OCI-LY3 (cell line): ENCODE measurements at regions not wholly inside any gene's neighbourhood (a gene's known extent, or its start where the extent isn't known, plus 50 kb on each side); places are given as distances from the start of the nearest gene placed in this dataset.
A peak's percentile ranks its signal among the peaks of the same experiment; 100 is the strongest.

ENCODE experiments used
- H2AFZ ChIP-seq: fragments of 200-600, 300-600 bp; shearing (Covaris generic); 2 replicates; pipeline ENCODE4 v1.6.0; 2014; ENCODE audit warnings: antibody characterized with exemption, low read depth, low read length
- H3K27ac ChIP-seq: fragments of 200-600, 300-600 bp; sonication (generic); 2 replicates; pipeline ENCODE4 v1.5.1; 2014; ENCODE audit warnings: mild to moderate bottlenecking, low read length, moderate library complexity, mixed read lengths
- H3K27me3 ChIP-seq: fragments of 200-600, 300-600 bp; sonication (generic); 2 replicates; pipeline ENCODE4 v1.6.1; 2014; ENCODE audit warnings: low read depth, low read length, mixed read lengths
- H3K36me3 ChIP-seq: fragments of 200-600, 300-600 bp; sonication (generic); replicated peaks from 2 replicates; pipeline ENCODE3; 2014; ENCODE audit warnings: low read depth, low read length, mixed read lengths
- H3K4me1 ChIP-seq: fragments of 300-600, 200-600 bp; sonication (generic); 2 replicates; pipeline ENCODE4 v1.6.1; 2014; ENCODE audit warnings: low read length, mixed read lengths
- H3K4me2 ChIP-seq: fragments of 200-600, 300-600 bp; sonication (generic); 2 replicates; pipeline ENCODE4 v1.6.1; 2014; ENCODE audit warnings: low read length, mixed read lengths
- H3K4me3 ChIP-seq: fragments of 300-600, 200-600 bp; sonication (generic); 2 replicates; pipeline ENCODE4 v1.5.1; 2014; ENCODE audit warnings: antibody characterized with exemption, mild to moderate bottlenecking, low read length, moderate library complexity
- H3K79me2 ChIP-seq: fragments of 300-600, 200-600 bp; shearing (Covaris generic); 2 replicates; pipeline ENCODE4 v1.6.1; 2014; ENCODE audit warnings: mild to moderate bottlenecking, low read length, mixed read lengths
- H3K9ac ChIP-seq: fragments of 300-600, 200-600 bp; shearing (Covaris generic); 2 replicates; pipeline ENCODE4 v1.6.0; 2014; ENCODE audit warnings: mild to moderate bottlenecking, low read length, moderate library complexity
- H3K9me3 ChIP-seq: fragments of 200-600, 300-600 bp; shearing (Covaris generic); 2 replicates; pipeline ENCODE4 v1.6.1; 2014; ENCODE audit warnings: low read length, mixed read lengths; ENCODE audit not compliant: insufficient read depth
- H4K20me1 ChIP-seq: fragments of 200-600, 300-600 bp; sonication (generic); 2 replicates; pipeline ENCODE4 v1.6.1; 2016; ENCODE audit warnings: low read length, mixed read lengths; ENCODE audit not compliant: insufficient read depth
- EZH2phosphoT487 ChIP-seq: fragments of 200-600 bp; shearing (Covaris generic); IDR thresholded peaks from 2 replicates; pipeline ENCODE4 v1.6.1; 2018; ENCODE audit warnings: antibody characterized with exemption, mixed run types, low read depth
- TF ChIP-seq, protein P1 (sequence below): fragments of 200-600, 300-600 bp; sonication (generic); IDR thresholded peaks from 2 replicates; pipeline ENCODE4 v1.5.1; 2014; ENCODE audit warnings: antibody characterized with exemption, low read length, low read depth

DNA sequence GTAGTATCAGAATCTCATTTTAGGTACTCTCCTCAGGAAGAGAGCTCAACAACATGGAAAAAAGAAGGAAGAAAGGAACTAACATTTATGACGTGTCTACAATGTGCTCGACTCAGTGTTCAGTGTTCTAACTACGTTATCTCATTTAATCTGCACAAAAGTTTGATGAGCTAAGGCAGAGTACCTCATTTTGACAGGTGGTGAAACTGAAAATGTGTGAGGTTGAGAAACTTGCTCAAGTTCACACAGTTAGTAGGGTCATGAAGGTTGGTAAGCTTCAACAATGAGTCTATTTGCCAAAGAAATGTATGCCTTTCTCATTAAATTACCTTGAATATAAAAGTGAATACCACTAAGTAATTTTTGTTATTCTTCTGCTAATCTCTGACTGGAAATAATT is 165.1 kb downstream of the CAAP1 start:
- H3K9ac ChIP-seq: no peak overlapping the region
- no peak overlapping the region for H3K4me2 ChIP-seq
- no peaks in the 10 kb centered on the region for H3K9me3 ChIP-seq
- no peaks in the 10 kb centered on the region for H3K36me3 ChIP-seq
- H3K27ac ChIP-seq: no peak overlapping the region
- H3K4me1 ChIP-seq: no peaks in the 10 kb centered on the region; the same call in 1 of the 2 replicates
- no peaks in the 10 kb centered on the region for H3K27me3 ChIP-seq
- no peak overlapping the region for H3K4me3 ChIP-seq
- no peak overlapping the region for H2AFZ ChIP-seq
- H4K20me1 ChIP-seq: no peaks in the 10 kb centered on the region
- H3K79me2 ChIP-seq: no peaks in the 10 kb centered on the region
- TF ChIP-seq, protein P1, sequence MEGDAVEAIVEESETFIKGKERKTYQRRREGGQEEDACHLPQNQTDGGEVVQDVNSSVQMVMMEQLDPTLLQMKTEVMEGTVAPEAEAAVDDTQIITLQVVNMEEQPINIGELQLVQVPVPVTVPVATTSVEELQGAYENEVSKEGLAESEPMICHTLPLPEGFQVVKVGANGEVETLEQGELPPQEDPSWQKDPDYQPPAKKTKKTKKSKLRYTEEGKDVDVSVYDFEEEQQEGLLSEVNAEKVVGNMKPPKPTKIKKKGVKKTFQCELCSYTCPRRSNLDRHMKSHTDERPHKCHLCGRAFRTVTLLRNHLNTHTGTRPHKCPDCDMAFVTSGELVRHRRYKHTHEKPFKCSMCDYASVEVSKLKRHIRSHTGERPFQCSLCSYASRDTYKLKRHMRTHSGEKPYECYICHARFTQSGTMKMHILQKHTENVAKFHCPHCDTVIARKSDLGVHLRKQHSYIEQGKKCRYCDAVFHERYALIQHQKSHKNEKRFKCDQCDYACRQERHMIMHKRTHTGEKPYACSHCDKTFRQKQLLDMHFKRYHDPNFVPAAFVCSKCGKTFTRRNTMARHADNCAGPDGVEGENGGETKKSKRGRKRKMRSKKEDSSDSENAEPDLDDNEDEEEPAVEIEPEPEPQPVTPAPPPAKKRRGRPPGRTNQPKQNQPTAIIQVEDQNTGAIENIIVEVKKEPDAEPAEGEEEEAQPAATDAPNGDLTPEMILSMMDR: no peak
- no peak for TF ChIP-seq EZH2phosphoT487

DNA sequence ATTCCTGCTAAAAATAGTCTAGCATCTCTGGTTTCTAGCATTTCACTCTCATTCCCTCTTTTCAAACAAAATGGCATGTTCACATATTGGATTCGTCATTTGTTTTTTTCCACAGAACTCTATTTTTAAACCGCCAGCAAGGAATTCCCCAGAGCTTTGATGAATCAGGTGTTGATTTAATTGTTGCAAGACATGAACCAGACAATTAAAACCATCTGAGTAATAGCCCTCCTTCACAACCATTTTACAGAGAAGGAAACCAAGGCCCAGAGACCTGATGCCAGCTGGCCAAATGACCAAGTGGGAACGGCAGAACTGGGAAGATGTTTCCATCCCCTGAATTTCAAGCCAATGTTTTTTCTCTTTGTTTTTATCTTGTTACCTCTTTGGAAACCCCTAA is 167.0 kb downstream of the CAAP1 start:
- Histone ChIP-seq H3K27ac (no peak overlapping the region), H3K9ac (no peak overlapping the region), H3K4me1 (no peaks in the 10 kb centered on the region; the same call in 1 of the 2 replicates), H3K4me3 (no peak overlapping the region), H3K79me2 (no peaks in the 10 kb centered on the region), H3K36me3 (no peaks in the 10 kb centered on the region), H4K20me1 (no peaks in the 10 kb centered on the region), H2AFZ (no peak overlapping the region), H3K4me2 (no peak overlapping the region), H3K9me3 (no peaks in the 10 kb centered on the region), H3K27me3 (no peaks in the 10 kb centered on the region; the same call in 1 of the 2 replicates)
- TF ChIP-seq EZH2phosphoT487: no peak
- TF ChIP-seq, protein P1: no peak

DNA sequence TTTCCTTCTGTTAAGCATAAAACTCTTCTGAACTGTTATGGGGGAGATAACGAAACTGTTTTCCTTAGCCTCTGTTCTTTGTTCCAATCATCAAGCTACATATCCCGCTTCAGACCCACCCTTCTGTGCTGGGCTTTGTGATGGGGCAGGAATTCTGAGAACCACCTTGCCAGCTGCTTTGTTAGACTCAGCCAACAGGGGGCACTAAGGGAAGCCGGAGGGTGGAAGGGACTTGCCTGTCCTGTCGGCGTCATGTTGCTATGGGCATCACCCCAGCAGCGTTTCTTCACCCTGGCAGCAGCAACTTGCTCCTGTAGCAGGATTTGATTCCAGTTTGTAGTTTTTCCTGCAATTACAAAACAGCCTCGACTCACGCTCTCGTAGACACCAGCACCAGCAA is 169.1 kb downstream of the CAAP1 start:
- no peaks in the 10 kb centered on the region for H3K36me3 ChIP-seq
- H3K9me3 ChIP-seq: no peaks in the 10 kb centered on the region
- H3K4me1 ChIP-seq: no peaks in the 10 kb centered on the region; the same call in 1 of the 2 replicates
- H2AFZ ChIP-seq: no peak overlapping the region; the same call in 1 of the 2 replicates
- no peak for TF ChIP-seq EZH2phosphoT487
- TF ChIP-seq, protein P1: peak; percentile 61
- no peak overlapping the region for H3K27ac ChIP-seq
- no peaks in the 10 kb centered on the region for H3K79me2 ChIP-seq
- H3K9ac ChIP-seq: no peak overlapping the region
- no peak overlapping the region for H3K4me3 ChIP-seq
- no peaks in the 10 kb centered on the region for H4K20me1 ChIP-seq
- H3K27me3 ChIP-seq: no peaks in the 10 kb centered on the region; the same call in 1 of the 2 replicates
- peak overlapping the region; percentile 41 for H3K4me2 ChIP-seq

DNA sequence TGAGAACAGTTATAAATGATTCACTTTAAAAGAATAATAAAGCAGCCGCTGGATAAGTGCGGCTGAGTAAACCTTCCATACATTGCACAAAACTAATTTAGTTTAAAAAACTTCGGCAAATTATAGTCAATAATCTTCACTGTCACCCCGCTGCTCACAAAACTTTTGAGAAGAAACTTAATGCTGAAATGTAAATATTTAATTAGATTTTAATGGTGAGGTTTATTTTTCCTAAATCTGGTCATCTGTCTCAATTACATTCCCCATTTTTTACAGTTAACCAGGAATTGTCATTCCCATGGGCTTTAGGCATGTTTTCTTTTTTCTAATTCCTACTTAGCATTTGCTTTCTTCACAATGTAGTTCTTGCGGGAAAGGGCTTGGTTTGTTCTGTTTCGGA is 169.8 kb downstream of the CAAP1 start:
- Histone ChIP-seq H4K20me1 (no peaks in the 10 kb centered on the region), H3K4me3 (no peak overlapping the region), H3K4me1 (no peaks in the 10 kb centered on the region; the same call in 1 of the 2 replicates), H3K27ac (no peak overlapping the region), H3K9me3 (no peaks in the 10 kb centered on the region), H3K4me2 (no peak overlapping the region), H2AFZ (no peak overlapping the region), H3K27me3 (no peaks in the 10 kb centered on the region; the same call in 1 of the 2 replicates), H3K79me2 (no peaks in the 10 kb centered on the region), H3K9ac (no peak overlapping the region), H3K36me3 (no peaks in the 10 kb centered on the region)
- TF ChIP-seq EZH2phosphoT487: no peak
- TF ChIP-seq, protein P1: no peak
